NCI-H2029 (cell line): ENCODE measurements at regions not wholly inside any gene's neighbourhood (a gene's known extent, or its start where the extent isn't known, plus 50 kb on each side); places are given as distances from the start of the nearest gene placed in this dataset.
A peak's percentile ranks its signal among the peaks of the same experiment; 100 is the strongest.

Source experiments
- DNase-seq: peaks from one replicate; lab custom pipeline; 2025; lab: John Stamatoyannopoulos, UW

DNA sequence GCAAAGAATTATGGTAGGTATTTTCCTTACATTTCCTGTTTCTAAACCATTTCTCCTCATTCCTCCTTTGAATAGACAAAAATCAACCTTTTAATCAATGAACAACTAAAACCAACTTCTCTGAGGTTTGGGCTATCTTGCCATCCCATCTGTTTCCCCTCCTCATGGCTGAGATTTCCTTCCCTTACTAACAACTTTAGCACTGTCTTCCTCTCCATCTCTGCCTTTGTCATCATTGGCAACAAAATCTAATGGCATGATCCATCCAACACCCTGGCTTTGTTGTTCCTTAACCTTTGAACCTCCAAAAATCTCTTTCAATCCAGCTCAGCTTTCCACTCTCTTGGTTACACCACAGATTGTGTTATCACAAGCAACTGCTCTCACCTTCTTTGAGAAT is 95.3 kb upstream of the FAM136A start:
- no peak for DNase-seq

DNA sequence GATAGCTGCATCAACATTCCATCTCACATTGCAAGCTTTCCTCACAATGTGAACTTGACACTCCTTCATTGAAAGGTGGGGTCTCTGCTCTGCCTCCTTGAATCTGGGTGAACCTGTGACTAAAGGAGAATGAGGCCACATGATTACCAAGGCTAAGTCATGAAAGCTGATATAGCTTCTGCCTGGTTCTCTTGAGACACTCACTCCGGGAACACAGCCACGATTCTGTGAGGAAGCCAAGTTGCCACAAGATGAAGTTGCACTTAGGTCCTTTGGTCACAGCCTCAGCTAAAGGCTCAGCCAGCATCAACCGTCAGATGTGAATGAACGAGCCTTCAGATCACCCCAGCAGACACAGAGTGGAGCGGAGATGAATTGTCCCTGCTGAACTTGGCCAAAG is 94.7 kb upstream of the FAM136A start:
- DNase-seq, result no peak

DNA sequence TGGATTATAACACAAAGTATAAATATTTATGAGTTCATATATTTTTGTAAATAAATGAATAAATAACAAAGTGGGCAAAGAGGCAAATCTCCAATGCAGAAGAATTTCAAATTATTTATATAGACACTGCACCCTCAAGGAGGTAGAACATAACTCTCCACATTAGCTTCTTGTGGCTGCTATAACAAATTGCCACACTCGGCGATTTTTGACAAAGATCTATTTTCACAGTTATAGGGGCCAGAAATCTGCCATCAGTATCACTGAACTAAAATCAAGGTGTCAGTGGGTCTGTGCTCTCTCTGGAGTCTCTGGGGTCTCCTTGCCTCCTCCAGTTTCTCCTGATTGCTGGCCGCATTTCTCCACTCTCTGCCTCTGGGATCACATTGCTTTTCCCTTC is 92.0 kb upstream of the FAM136A start:
- no peak for DNase-seq

DNA sequence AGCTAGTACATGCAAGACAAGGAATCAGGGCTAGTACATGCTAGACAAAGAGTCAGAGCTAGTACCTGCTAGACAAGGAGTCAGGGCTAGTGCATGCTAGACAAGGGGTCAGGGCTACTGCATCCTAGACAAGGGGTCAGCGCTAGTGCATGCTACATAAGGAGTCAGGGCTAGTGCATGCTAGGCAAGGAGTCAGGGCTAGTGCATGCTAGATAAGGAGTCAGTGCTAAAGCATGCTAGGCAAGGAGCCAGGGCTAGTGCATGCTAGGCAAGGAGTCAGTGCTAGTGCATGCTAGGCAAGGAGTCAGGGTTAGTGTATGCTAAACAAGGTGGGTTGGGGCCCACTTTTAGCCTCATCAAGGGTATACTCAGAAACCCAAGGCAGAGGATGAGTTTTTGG is 90.1 kb upstream of the FAM136A start:
- DNase-seq, result no peak

DNA sequence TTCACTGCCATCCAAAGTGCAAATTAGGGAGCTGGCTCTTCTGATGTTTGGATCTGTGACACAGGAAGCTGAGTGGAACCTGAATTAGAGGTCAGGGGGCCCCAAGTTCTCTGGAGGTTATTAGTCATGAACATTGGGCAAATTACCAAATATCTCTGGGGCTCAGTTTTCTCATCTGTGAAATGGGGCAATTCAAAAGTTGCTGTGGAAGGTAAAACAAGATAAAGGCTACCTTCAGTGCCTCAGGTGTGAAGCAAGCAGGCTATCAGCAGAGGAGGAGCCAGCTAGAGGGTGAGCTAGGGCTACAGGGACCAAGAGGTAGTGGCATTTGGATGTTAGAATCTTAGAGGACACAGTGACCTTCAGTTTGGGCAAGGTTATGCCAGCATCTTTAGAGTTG is 89.4 kb upstream of the FAM136A start:
- DNase-seq, result no peak

DNA sequence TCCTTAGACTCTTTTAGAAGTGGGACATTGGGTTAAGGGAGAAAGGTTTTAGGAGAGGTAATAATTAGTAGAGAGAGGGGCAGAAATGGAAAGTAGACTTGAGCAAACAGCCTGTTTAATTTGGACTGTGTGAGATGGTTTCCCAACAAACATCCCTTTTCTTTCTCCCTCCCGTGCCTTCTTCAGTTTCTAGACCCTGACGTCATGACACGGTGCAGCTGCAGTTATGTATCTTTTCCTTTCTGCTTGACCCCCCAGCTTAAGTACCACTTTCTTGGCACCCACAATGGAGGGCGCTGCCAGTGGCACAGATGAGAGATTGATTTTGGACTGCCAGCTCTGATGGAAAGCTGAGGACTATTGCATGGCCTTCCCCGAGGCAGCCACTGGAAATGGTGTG is 86.9 kb upstream of the FAM136A start:
- DNase-seq, result no peak

DNA sequence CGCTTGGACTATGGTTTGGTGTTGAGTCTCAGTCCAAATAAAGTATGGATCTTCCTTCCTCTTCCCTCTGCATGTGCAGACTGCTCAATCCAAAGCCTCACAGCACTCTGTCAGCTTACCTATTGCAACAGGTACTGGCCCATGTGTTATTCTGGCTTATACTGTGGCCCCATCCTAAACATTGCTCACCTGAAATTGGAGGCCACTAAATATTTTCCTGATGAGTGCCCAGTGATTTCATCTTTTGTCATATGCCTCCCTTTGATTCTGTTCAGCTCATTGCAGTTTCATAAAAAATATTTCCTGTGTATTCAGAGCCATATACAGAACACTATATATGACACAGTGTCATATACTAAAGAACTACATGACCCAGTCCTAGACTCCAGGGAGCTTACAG is 86.3 kb upstream of the FAM136A start:
- no peak for DNase-seq

DNA sequence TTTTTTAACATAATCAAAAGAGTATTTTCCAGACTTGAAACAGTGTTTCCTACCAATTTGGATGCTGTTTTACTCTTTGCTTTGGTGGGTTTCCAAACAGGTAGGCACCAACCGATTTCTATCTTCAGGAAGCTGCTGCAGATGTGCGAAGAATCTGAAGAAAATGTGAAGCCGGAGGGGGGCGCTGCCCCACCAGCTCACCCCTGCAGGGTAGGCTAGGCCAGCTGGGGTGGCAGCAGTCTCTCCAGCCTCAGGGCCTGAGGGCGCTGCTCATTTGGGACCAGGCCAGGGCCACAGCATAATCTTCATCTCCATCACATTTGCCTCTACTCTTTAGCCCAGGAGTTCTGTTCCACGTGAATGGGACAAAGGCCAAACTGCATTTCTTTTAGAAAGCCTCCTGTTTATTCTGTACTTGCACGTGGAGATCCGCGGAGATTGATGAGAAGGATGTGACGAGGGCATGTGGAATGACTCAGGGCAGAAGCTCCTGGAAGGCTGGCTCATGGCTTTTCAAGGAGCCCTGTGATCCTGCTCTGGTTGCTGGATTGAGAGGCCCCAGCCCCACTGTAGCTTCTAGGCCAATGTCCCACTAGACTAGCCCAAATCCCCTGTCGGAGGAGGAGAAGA is 84.2 kb upstream of the FAM136A start:
- no peak for DNase-seq

DNA sequence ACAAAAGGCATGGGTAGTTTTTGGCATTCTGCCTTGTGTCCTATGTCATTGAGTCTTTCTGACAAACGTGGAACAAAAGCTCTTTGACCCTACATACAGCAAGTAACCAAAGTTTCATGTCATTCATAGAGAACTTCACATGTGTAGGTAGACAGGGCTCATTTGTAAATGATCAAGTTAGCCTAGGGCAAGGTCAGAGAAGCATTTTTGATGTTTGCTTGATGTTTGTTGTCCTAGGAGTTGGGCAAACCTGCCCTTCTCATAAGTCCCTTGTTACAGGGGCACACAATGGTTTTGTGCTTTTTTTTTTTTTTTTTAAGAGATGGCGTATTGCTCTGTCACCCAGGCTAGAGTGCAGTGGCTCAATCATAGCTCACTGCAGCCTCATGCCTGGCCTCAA is 83.3 kb upstream of the FAM136A start:
- DNase-seq, result no peak

DNA sequence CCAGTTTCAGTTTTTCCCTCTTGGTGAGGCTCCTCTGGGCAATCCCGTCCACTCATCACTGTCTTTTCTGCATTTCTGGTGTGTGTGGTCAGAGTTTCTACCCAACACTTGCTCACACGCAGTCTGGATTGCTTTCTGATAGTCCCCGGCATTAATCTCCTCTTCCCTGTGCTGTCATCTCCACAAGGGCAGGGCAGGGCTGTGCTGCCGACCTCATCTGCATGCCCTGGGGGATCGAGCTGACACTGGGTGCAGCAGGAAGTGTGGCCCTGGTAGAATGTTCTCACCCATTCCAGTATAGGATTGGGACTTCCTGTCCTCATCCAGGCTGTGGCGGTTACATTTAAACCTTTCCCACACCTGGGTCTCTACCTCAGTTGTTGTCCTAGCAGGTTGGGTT is 80.0 kb upstream of the FAM136A start:
- no peak for DNase-seq

DNA sequence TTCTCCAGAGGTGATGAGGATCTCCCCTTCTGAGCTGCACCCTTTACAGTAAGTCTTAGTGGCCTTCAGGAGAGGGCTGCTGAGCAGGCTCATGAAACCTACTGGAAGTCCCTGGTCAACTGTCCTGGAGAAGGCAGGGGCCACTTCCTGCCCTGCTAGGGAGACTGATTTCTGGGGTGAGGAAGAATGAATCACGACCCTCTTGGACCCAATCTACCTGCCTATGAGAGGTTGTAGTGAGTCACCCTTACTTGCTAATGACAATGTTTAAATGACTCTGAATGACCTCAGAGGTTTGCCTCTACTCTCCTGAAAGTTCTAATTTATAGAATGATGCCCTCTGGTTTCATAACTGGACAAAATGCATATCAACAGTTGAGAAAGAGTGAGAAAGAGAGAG is 79.4 kb upstream of the FAM136A start:
- DNase-seq, result no peak

DNA sequence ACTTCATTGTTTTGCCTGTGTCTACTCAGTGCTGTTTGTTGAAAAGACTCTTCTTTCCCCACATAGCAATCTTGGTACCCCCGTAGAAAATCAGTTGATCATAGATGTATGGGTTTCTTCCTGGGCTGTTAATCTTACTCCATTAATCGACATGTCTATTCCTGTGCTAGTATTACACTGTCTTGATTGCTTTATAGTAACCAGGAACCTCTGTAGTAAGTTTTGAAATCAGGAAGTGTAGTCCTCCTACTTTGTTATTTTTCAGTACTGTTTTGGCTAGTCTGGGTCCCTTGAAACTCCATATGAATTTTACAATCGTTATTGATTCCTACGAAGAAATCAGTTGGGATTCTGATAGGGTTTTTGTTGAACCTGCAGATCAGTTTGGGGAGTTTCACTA is 78.8 kb upstream of the FAM136A start:
- DNase-seq, result no peak

DNA sequence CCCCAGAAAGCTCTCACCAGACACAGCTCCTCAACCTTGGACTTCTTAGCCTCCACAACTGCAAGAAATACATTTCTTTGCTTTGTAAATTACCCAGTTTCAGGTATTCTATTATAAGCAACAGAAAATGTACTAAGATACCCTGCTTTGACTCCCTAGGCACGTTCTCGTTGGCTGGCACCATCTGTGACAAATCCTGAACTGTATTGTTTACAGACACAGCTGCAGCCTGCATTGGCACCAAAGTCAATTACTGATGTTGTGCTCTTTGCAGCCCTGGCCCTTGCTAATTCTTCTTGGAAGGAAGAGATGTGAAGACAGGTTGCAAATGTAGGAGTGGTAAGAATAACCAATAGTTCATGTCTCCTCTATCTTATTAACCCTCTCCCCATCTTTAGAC is 72.7 kb upstream of the FAM136A start:
- no peak for DNase-seq

DNA sequence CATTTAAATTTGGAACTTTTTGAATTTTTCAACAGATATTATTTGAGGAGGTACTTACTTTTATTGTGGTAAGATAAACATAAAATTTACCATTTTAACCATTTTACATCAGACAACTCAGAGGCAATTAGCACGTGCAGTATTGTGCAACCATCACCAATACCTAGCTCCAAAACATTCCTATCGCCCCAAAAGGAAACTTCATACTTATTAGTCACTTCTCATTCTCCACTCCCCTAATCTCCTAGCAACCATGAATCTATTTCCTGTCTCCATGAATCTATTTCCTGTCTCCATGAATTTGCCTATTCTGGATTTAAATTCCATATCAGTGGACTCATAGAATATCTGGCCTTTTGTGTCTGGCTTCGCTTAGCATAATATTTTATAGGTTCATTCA is 69.9 kb upstream of the FAM136A start:
- no peak for DNase-seq

DNA sequence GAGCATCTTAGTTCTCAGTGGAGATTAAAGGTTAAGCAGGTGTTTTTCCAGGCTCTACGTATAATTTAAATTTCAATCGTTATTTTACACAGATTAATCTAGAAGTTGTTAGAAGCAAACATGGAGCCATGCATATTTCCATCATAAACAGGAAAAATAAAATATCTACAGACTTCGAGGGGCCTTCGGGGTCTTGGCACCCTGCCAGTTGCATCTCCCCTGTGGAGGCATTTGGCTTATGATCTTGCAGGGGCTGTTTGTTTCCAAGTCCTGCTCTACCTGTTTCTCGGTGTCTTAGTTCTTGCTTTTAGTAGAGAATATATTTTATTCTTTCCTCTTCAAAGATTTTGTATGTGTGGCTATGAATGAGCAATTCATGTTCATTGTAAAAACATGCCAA is 67.2 kb upstream of the FAM136A start:
- DNase-seq, result no peak

DNA sequence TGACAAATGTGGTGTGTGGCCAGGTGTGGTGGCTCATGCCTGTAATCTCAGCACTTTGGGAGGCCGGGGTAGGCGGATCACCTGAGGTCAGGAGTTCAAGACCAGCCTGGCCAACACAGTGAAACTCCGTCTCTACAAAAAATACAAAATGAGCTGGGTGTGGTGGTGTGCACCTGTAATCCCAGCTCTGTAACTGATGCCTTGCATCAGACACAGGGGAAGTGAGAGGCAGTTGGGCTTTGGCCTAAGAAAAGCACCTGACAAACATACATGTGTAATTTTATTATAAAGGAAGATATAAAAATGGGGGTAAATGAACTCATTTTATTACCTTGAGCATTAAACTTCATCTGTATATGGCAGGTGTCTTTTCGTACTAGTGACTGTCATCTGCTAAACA is 66.7 kb upstream of the FAM136A start:
- no peak for DNase-seq

DNA sequence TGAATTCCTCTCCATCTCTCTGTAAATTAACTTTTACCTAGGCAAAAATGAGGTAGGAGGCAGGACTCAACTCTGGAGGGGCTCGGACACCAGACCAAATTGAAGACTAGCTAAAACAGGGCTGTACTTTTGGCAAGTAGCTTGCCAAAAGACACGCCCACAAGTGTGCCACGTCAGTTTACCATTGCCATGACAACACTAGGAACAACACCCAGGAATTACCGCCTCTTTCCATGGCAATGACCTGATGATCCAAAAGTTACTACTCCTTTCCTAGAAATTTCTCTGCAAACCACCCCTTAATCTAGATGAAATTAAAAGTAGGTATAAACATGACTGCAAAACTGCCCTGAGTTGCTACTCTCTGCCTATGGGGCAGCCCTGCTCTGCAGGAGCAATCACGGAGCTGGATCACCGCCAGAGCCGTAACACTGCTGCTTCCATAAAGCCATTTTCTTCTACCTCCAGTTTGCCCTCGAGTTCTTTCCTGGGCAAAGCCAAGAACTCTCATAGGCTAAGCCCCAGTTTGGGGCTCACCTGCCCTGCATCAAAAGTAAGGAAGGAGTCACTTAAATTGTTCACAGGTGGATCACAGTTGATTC is 66.0 kb upstream of the FAM136A start:
- peak; percentile 28 for DNase-seq

DNA sequence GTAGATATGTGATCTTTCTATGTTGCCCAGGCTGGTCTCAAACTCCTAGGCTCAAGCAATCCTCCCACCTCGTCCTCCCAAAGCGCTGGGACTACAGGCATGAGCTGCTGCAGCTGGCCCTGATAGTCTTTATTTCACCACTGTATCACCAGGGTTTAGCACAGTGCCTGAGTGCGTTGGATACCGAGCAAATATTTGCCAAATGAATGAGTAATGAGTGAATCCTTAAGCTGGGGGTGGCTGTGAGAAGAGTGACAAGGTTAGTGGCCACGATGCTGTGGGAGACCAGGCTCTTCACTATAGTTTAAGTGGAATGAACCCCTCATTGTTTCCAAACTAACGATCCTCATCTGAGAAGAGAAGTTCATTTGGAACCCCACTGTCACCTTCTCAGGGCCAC is 60.8 kb upstream of the FAM136A start:
- DNase-seq, result no peak

DNA sequence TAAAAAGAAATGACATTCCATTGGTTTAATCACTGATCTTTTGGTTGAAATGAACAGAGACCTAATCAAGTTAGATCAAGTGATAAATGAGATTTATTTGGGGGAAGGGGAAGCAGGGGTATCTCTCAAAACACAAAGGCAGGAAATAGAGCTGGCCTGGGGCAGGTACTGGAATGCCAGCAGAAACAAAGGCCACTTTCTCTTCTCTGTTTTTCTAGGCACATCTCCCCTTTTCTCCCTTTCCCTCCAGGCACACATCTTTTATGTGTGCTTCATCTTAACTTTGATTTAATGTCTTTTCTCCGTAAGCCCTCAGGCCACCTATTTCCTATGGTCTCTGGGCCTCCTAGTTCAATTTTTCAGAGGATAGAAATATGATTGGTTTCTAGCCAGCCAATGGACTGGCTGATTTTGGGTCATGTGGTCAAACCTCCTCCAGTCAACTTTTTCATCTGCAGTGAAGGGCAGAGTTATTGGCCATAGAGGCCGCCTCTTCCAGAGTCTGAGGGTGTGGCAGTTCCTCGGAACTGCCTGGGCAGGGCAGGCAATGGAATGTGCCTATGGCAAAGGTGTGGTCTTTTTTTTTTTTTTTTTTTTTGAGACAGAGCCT is 58.9 kb upstream of the FAM136A start:
- DNase-seq, result no peak

DNA sequence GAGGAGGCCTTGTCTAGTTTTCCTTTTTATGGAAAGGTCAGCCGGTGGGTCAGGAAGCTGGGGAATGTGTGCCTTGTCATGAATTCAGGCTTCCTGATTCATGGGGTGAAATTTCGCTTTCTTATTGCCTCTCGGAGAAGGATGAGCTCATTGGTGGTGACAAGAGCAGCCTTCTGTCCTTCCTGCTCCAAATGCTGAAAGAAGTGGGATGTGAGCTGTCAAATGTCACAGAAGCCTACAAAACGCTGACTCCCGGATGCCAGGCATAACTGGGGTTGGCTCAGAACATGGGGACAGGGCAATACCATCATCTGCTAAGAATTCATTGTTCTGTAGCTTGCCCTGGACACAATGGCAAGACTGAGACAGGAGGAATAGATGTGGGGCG is 55.8 kb upstream of the FAM136A start:
- no peak for DNase-seq

DNA sequence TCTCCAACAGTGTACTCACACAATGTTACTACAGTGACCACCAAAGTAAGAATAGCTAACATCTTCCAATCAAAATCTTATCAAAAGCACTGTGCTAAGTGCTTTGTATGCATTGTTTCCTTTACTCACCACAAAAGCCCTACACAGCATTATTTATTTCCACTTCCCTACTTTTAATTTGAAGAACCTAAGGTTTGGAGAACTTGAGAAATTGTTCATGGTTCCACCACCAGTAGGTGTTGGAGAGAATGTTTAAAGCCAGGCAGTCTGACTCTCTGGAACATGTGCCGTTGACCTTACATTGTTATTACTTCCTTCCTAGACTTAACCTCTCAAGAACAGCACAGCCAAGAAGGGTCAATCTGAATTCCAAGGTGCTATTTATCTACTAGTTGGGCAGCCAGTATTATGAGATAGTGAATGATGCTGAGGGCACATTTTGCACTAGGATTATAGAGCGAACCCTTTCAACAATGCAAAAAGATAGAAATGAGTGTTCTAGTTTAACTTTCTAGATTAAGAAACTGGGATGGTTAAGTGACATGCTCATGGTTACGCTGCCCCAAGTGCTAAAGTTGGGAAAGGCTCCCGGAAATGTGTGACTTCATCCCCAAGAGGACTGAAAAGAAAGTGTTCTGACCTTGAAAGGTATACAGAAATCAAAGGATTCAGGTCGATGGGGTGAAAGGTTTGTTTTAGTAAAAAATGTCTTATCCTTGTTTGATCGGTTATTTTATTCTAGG is 55.2 kb upstream of the FAM136A start:
- DNase-seq, result no peak

DNA sequence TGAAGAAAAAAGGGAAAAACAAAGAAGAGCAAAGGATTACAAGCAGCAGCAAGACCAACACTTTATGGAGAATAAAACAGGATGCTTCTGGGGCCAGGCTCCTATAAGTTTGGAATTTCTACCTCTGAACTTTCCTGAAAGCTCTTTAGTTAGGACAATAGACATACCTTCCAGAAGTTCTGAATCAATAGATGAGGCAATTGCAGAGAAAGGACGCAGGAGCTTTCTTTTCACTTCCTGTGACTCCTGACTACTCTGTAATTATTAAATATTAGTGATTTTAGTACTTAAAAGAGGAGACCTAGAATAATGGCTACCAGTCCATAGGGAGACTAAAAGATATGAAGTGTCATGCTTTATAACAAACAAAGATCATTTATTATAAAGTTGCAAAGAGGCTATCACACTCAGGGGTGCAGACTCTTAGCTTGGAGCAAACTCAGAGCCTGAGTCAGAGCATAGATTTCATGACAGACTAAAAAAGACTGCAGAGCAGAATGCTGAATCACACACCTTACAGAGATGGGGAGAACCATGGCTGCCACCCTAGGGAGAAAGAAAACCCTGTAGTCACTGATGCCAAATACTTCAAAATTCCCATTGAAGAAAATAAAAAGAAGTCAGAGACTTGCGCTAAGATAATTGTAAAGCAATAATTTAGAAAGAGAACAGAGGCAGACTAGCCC is 52.5 kb upstream of the FAM136A start:
- no peak for DNase-seq
